ENCODE measurements at regions not wholly inside any gene's neighbourhood (a gene's known extent, or its start where the extent isn't known, plus 50 kb on each side); places are given as distances from the start of the nearest gene placed in this dataset.

GRCh38 chr3:59237121-59237520 is 187.3 kb upstream of the CFAP20DC start:
- TF ChIP-seq CTCF (IDR thresholded peaks at IDR 0.05; ENCODE audit: low read depth, low read length, missing input control), result no peak
- TF ChIP-seq REST (IDR thresholded peaks at IDR 0.05), result no peak
- no peak for TF ChIP-seq JUND (IDR thresholded peaks at IDR 0.05)
- TF ChIP-seq ZBTB33 (IDR thresholded peaks at IDR 0.05), result no peak
- TF ChIP-seq RAD21 (IDR thresholded peaks at IDR 0.05), result no peak
